RWPE1 (cell line): ENCODE measurements at regions not wholly inside any gene's neighbourhood (a gene's known extent, or its start where the extent isn't known, plus 50 kb on each side); places are given as distances from the start of the nearest gene placed in this dataset.
"Not testable (repeated sequence)": the region's sequence is repeated elsewhere in the genome, so short reads cannot be mapped to it uniquely, and the experiment has no call there.

Experiments used
- CTCF ChIA-PET: fragments of 350-600 bp; sonication (Branson Sonifier 250); formaldehyde crosslinking; extraction: SDS; loops from one replicate; lab custom pipeline; 2021; lab: Yijun Ruan, JAX
- POLR2A ChIA-PET: fragments of 400-600 bp; formaldehyde crosslinking; extraction: SDS; loops from one replicate; lab custom pipeline; 2020; ENCODE audit warnings: antibody characterized with exemption; ENCODE audit not compliant: low non-redundant PET; lab: Yijun Ruan, JAX
- DNase-seq: peaks from one replicate; pipeline ENCODE4 v3.0.0; 2012; ENCODE audit warnings: low spot score
- H3K27ac ChIP-seq: fragments of 450-650 bp; 2 replicates; pipeline ENCODE4 v1.5.1; 2017
- CTCF ChIP-seq: fragments of 450-650 bp; conservative IDR thresholded peaks from 2 replicates; pipeline ENCODE4 v1.5.1; 2017; ENCODE audit warnings: low read depth, mild to moderate bottlenecking

DNA sequence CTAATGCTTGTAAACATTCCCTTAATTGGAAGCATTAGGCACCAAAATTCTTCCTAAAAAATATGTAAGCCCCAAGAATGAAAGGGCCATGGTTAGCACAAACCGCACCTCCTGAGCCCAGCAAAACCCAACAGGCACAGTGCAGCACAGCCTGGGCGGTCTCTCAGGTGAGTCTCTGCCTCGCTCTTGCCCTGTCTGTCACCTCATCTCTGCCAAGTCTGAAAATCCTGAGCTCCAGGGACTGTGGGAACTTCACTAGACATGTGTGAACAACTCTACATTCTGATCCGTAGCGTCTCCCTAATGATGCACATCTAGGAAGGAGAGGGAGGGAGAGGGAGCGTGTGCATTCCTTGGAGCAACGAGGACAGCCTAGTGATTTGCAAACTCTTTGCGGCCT, 88.8 kb upstream of the GJB6 start:
- ChIA-PET CTCF (no interaction called here), POLR2A (no interaction called here)
- no peak for DNase-seq
- no peak for TF ChIP-seq CTCF
- no peak overlapping the region for H3K27ac ChIP-seq

DNA sequence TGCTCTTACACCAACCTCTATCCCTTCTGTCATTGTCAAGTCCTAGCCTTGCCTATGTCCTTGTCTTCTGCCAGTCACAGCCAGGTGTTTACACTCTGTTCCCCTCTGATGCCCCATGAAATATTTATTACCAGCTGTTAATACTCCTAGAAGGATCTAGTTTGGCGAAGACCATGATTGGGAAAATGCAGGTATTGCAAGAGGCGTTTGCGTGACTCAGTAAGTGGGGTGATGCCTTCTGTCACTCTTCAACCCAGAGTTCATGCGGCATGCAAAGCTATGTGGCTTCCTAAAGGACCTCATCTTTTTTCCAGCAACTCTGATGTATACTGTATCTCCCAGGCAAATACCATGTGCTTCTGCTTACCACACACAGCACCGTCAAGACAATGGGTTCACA, 81.8 kb upstream of the GJB6 start:
- ChIA-PET POLR2A (no interaction called here), CTCF (interaction anchor here (1.1 kb wide), 1 partner anchor 119 kb away, joined by 3 read pairs; no protein-coding TSS in a partner anchor)
- no peak overlapping the region for H3K27ac ChIP-seq
- DNase-seq = no peak
- no peak for TF ChIP-seq CTCF

DNA sequence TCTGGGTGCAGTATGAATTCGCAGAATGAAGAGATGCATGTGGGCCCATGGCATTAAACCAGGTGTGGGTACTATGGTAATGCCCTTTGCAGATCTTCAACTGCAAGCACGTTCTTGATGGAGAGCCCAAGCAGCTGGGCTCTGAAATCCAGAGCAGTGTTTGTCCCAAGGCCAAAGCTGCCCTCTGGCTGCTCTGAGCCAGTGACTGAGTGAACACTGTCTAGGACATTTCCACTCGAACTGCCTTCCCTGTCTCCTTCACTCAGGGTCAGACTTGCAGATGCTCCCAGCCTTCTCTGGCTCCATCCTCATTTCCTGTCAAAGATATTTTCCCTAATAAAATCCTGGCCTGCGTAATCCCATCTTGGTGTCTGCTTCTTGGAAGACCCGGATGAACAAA, 80.2 kb upstream of the GJB6 start:
- ChIA-PET POLR2A (no interaction called here), CTCF (no interaction called here)
- no peak for DNase-seq
- TF ChIP-seq CTCF = no peak
- H3K27ac ChIP-seq = no peak overlapping the region

- POLR2A ChIA-PET = no interaction called here
- H3K27ac ChIP-seq = no peak overlapping the region
- no peak for DNase-seq
- CTCF ChIA-PET = no interaction called here
- TF ChIP-seq CTCF = no peak
These were observed 79.5 kb upstream of the GJB6 start for GRCh38 chr13:20311596-20311995.

GRCh38 chr13:20311022-20311421, 78.9 kb upstream of the GJB6 start:
- ChIA-PET CTCF (no interaction called here), POLR2A (no interaction called here)
- H3K27ac ChIP-seq = no peak overlapping the region
- no peak for TF ChIP-seq CTCF
- DNase-seq = no peak

- DNase-seq = no peak
- TF ChIP-seq CTCF = no peak
- POLR2A ChIA-PET = no interaction called here
- CTCF ChIA-PET = no interaction called here
- no peak overlapping the region for H3K27ac ChIP-seq
These were observed 73.9 kb upstream of the GJB6 start for GRCh38 chr13:20306039-20306438.

DNA sequence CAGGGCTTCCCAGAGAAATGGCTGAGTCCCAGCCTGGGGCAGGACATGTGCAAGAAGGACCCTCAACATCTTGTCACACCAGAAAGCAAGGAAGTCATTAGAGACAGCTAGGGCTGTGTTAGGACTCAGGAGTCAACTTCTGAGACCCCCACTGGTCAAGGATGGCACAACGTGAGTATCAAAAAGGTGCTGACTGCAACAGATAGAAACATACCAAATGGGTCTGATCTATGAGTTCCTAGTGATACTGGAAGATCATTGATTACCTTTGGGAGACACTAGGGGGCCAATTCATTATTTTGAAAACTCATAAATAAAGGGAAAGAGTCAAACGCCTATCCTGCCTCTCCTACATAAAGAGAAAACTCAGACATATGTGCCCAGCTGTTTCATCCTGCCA, 73.5 kb upstream of the GJB6 start:
- TF ChIP-seq CTCF = no peak
- DNase-seq = no peak
- ChIA-PET CTCF (no interaction called here), POLR2A (no interaction called here)
- no peak overlapping the region for H3K27ac ChIP-seq

DNA sequence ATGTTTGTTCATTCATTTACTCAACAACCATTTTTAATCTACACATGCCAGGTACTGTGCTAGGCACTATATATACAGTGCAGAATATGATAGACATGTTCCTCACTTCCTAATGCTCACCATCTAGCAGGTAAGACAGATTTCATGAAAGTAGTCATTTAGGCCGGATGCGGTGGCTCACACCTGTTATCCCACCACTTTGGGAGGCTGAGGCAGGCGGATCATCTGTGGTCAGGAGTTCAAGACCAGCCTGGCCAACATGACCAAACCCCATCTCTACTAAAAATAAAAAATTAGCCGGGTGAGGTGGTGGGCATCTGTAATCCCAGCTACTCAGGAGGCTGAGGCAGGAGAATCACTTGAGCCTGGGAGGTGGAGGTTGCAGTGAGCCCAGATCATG, 71.9 kb upstream of the GJB6 start:
- POLR2A ChIA-PET, DNase-seq, CTCF ChIA-PET, H3K27ac ChIP-seq: not testable (repeated sequence)
